ENCODE measurements at regions not wholly inside any gene's neighbourhood (a gene's known extent, or its start where the extent isn't known, plus 50 kb on each side); places are given as distances from the start of the nearest gene placed in this dataset.

- WGBS, 2 donors: 92 to 100% methylated on average over 1 of the region's 1 CpG
- no peak for DNase-seq
- Histone ChIP-seq H3K27ac (ENCODE audit: low read depth in 1 of 2, low read length in 1 of 2) (no peak overlapping the region), H3K9me3 (ENCODE audit: control insufficient read depth in 4 of 4, insufficient read depth in 3 of 4, low read length in 3 of 4) (peaks cover 0 to 4% (median 2%) of the 10 kb centered on the region in 4 donors), H3K4me1 (ENCODE audit: control insufficient read depth in 5 of 5, insufficient read depth in 5 of 5, low read length in 5 of 5) (no peaks in the 10 kb centered on the region), H3K27me3 (ENCODE audit: control insufficient read depth in 3 of 3, insufficient read depth in 3 of 3, low read length in 2 of 3) (no peaks in the 10 kb centered on the region), H3K9ac (ENCODE audit: insufficient read depth in 1 of 2, low read length in 2 of 2) (no peak overlapping the region), H3K4me3 (no peak overlapping the region), H3K36me3 (ENCODE audit: control insufficient read depth in 4 of 4, insufficient read depth in 4 of 4, low read length in 4 of 4) (no peaks in the 10 kb centered on the region)
- TF ChIP-seq CTCF (IDR thresholded peaks at IDR 0.05; ENCODE audit: control extremely low read depth, extremely low read depth): no peak
- ATAC-seq (ENCODE audit: insufficient read depth, low FRiP score): no peak
Observed at GRCh38 chr14:66056926-66057552, 429.1 kb upstream of the CCDC196 start.

GRCh38 chr14:66065188-66065587 is 421.0 kb upstream of the CCDC196 start:
- 87 to 93% methylated on average over 5 of the region's 5 CpGs for WGBS, 2 donors
- no peaks in the 10 kb centered on the region for H3K36me3 ChIP-seq (ENCODE audit: control insufficient read depth in 4 of 4, insufficient read depth in 4 of 4, low read length in 4 of 4)

GRCh38 chr14:66066981-66067776 is 419.0 kb upstream of the CCDC196 start:
- H3K27ac ChIP-seq (ENCODE audit: low read depth in 1 of 2, low read length in 1 of 2): no peak overlapping the region
- H3K4me1 ChIP-seq (ENCODE audit: control insufficient read depth in 5 of 5, insufficient read depth in 5 of 5, low read length in 5 of 5): peaks cover 0 to 6% (median 0%) of the 10 kb centered on the region in 5 donors
- no peaks in the 10 kb centered on the region for H3K36me3 ChIP-seq (ENCODE audit: control insufficient read depth in 4 of 4, insufficient read depth in 4 of 4, low read length in 4 of 4)
- WGBS, 2 donors: 90 to 93% methylated on average over 9 of the region's 9 CpGs
- H3K9me3 ChIP-seq (ENCODE audit: control insufficient read depth in 4 of 4, insufficient read depth in 3 of 4, low read length in 3 of 4): no peaks in the 10 kb centered on the region
- no peak overlapping the region for H3K9ac ChIP-seq (ENCODE audit: insufficient read depth in 1 of 2, low read length in 2 of 2)
- DNase-seq (no peak), ATAC-seq (ENCODE audit: insufficient read depth, low FRiP score) (no peak)
- peaks cover 0 to 4% (median 0%) of the 10 kb centered on the region in 3 donors for H3K27me3 ChIP-seq (ENCODE audit: control insufficient read depth in 3 of 3, insufficient read depth in 3 of 3, low read length in 2 of 3)
- H3K4me3 ChIP-seq: no peak overlapping the region
- no peak for TF ChIP-seq CTCF (IDR thresholded peaks at IDR 0.05; ENCODE audit: control extremely low read depth, extremely low read depth)

More at GRCh38 chr14:66065188-66065587, 421.0 kb upstream of the CCDC196 start:
- H3K9me3 ChIP-seq (ENCODE audit: control insufficient read depth in 4 of 4, insufficient read depth in 3 of 4, low read length in 3 of 4): no peaks in the 10 kb centered on the region
- no peak overlapping the region for H3K4me3 ChIP-seq
- peaks cover 0 to 4% (median 0%) of the 10 kb centered on the region in 3 donors for H3K27me3 ChIP-seq (ENCODE audit: control insufficient read depth in 3 of 3, insufficient read depth in 3 of 3, low read length in 2 of 3)
- TF ChIP-seq CTCF (IDR thresholded peaks at IDR 0.05; ENCODE audit: control extremely low read depth, extremely low read depth): no peak
- no peak overlapping the region for H3K9ac ChIP-seq (ENCODE audit: insufficient read depth in 1 of 2, low read length in 2 of 2)
- peaks cover 0 to 6% (median 0%) of the 10 kb centered on the region in 5 donors for H3K4me1 ChIP-seq (ENCODE audit: control insufficient read depth in 5 of 5, insufficient read depth in 5 of 5, low read length in 5 of 5)
- H3K27ac ChIP-seq (ENCODE audit: low read depth in 1 of 2, low read length in 1 of 2): no peak overlapping the region
- no peak for DNase-seq
- no peak for ATAC-seq (ENCODE audit: insufficient read depth, low FRiP score)
